Dendritic cell treated with granulocyte-macrophage colony-stimulating factor and Interleukin-4, amounts not matched to agents 40 ng/mL and 50 ng/mL, for 4 days (primary cell): ENCODE measurements at regions not wholly inside any gene's neighbourhood (a gene's known extent, or its start where the extent isn't known, plus 50 kb on each side); places are given as distances from the start of the nearest gene placed in this dataset.
"Not testable (repeated sequence)": the region's sequence is repeated elsewhere in the genome, so short reads cannot be mapped to it uniquely, and the experiment has no call there.

ENCODE experiments used
- H3K27ac Mint-ChIP-seq: one replicate; pipeline ENCODE4 v1.8.0; 2022; ENCODE audit warnings: mild to moderate bottlenecking, mixed read lengths
- H3K27me3 Mint-ChIP-seq: one replicate; pipeline ENCODE4 v1.8.0; 2022; ENCODE audit warnings: mild to moderate bottlenecking, mixed read lengths
- H3K36me3 Mint-ChIP-seq: one replicate; pipeline ENCODE4 v1.8.0; 2022; ENCODE audit warnings: low read depth, mixed read lengths
- H3K4me1 Mint-ChIP-seq: one replicate; pipeline ENCODE4 v1.8.0; 2022; ENCODE audit warnings: low read depth, mixed read lengths
- H3K4me3 Mint-ChIP-seq: one replicate; pipeline ENCODE4 v1.8.0; 2022; ENCODE audit warnings: mild to moderate bottlenecking, moderate library complexity, mixed read lengths
- H3K9me3 Mint-ChIP-seq: one replicate; pipeline ENCODE4 v1.8.0; 2022; ENCODE audit warnings: mixed read lengths
- intact Hi-C: fragments of 100-400 bp; cut with micrococcal nuclease; formaldehyde crosslinking; loops from one replicate; pipeline ENCODE4 v1.15.0; 2022

DNA sequence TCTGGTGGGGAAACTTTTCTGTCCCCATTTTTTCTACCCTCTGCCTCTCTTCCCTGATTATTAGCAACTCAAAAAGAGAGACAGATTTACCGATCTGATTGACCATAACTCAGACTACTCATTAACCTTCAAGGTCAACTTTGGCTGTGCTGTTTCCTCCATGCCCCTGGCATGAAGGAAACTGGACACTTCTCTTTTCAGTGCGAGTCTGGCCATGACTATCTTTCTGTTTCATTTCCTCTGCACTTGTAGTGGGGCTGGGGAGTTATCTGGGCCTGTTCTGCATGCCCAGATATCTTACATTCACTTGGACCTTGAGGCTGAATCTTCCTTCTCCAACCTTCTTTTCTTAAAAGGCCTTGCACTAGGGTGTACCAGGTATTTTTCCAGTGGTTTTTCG lies 76.9 kb upstream of the SLCO2A1 start:
- Mint-ChIP-seq H3K36me3 (no peaks in the 10 kb centered on the region), H3K27me3 (no peaks in the 10 kb centered on the region), H3K27ac (peak overlapping the region; percentile 28), H3K4me1 (peaks cover 14% of the 10 kb centered on the region), H3K4me3 (no peak overlapping the region), H3K9me3 (peaks cover 22% of the 10 kb centered on the region)
- intact Hi-C loops = no loop called here

GRCh38 chr3:134105876-134106556 lies 76.3 kb upstream of the SLCO2A1 start:
- H3K4me1 Mint-ChIP-seq = peaks cover 14% of the 10 kb centered on the region
- no peaks in the 10 kb centered on the region for H3K27me3 Mint-ChIP-seq
- H3K9me3 Mint-ChIP-seq = peaks cover 20% of the 10 kb centered on the region
- H3K27ac Mint-ChIP-seq = peak overlapping the region; percentile 28
- no peaks in the 10 kb centered on the region for H3K36me3 Mint-ChIP-seq
- intact Hi-C loops = no loop called here
- no peak overlapping the region for H3K4me3 Mint-ChIP-seq

DNA sequence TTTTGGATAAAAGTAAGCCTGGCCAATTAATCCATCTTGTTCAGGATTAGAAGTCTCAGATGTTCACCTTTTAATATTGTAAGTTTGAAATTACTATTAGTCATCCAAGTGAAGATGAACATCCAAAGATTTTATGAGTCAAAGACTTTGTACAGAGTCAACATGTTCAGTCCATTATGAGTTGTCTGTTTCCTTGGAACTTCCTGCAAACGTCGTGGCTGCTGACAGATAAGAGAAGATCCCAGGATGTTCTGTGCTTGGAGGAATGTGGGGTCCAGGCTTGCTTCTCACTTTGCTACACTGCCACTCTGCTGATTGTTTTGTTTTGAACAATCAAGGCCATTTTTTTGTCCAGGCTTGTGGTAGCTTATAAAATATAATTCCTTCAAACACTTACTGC lies 74.3 kb upstream of the SLCO2A1 start:
- Mint-ChIP-seq H3K27me3 (no peaks in the 10 kb centered on the region), H3K4me3 (no peak overlapping the region), H3K36me3 (no peaks in the 10 kb centered on the region), H3K27ac (peak overlapping the region; percentile 72), H3K9me3 (peaks cover 33% of the 10 kb centered on the region), H3K4me1 (peaks cover 14% of the 10 kb centered on the region)
- intact Hi-C loops = no loop called here

GRCh38 chr3:134103470-134103869 lies 73.7 kb upstream of the SLCO2A1 start:
- H3K4me3 Mint-ChIP-seq = no peak overlapping the region
- peak overlapping the region; percentile 72 for H3K27ac Mint-ChIP-seq
- intact Hi-C loops = no loop called here
- H3K36me3 Mint-ChIP-seq = no peaks in the 10 kb centered on the region
- peaks cover 39% of the 10 kb centered on the region for H3K9me3 Mint-ChIP-seq
- no peaks in the 10 kb centered on the region for H3K27me3 Mint-ChIP-seq
- peaks cover 14% of the 10 kb centered on the region for H3K4me1 Mint-ChIP-seq

GRCh38 chr3:134102976-134103375 lies 73.3 kb upstream of the SLCO2A1 start:
- Mint-ChIP-seq H3K27ac (no peak overlapping the region), H3K27me3 (no peaks in the 10 kb centered on the region), H3K36me3 (no peaks in the 10 kb centered on the region), H3K4me1 (peaks cover 14% of the 10 kb centered on the region), H3K9me3 (peaks cover 43% of the 10 kb centered on the region), H3K4me3 (no peak overlapping the region)
- intact Hi-C loops = no loop called here

DNA sequence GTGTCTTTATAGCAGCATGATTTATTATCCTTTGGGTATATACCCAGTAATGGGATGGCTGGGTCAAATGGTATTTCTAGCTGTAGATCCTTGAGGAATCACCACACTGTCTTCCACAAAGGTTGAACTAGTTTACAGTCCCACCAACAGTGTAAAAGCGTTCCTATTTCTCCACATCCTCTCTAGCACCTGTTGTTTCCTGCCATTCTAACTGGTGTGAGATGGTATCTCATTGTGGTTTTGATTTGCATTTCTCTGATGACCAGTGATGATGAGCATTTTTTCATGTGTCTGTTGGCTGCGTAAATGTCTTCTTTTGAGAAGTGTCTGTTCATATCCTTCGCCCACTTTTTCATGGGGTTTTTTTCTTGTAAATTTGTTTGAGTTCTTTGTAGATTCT lies 66.5 kb upstream of the SLCO2A1 start:
- H3K27me3 Mint-ChIP-seq, H3K4me1 Mint-ChIP-seq, H3K27ac Mint-ChIP-seq, intact Hi-C loops, H3K36me3 Mint-ChIP-seq, H3K4me3 Mint-ChIP-seq: not testable (repeated sequence)
- peaks cover 30% of the 10 kb centered on the region for H3K9me3 Mint-ChIP-seq

- H3K4me1 Mint-ChIP-seq = no peaks in the 10 kb centered on the region
- peaks cover 19% of the 10 kb centered on the region for H3K9me3 Mint-ChIP-seq
- H3K27me3 Mint-ChIP-seq = no peaks in the 10 kb centered on the region
- H3K4me3 Mint-ChIP-seq = no peak overlapping the region
- intact Hi-C loops = no loop called here
- H3K36me3 Mint-ChIP-seq = no peaks in the 10 kb centered on the region
- no peak overlapping the region for H3K27ac Mint-ChIP-seq
Observed at GRCh38 chr3:134095005-134095404, 65.3 kb upstream of the SLCO2A1 start.

GRCh38 chr3:134094491-134094890 lies 64.8 kb upstream of the SLCO2A1 start:
- Mint-ChIP-seq H3K9me3 (peaks cover 14% of the 10 kb centered on the region), H3K4me1 (no peaks in the 10 kb centered on the region), H3K4me3 (no peak overlapping the region), H3K27me3 (no peaks in the 10 kb centered on the region), H3K36me3 (no peaks in the 10 kb centered on the region), H3K27ac (no peak overlapping the region)
- intact Hi-C loops = no loop called here

DNA sequence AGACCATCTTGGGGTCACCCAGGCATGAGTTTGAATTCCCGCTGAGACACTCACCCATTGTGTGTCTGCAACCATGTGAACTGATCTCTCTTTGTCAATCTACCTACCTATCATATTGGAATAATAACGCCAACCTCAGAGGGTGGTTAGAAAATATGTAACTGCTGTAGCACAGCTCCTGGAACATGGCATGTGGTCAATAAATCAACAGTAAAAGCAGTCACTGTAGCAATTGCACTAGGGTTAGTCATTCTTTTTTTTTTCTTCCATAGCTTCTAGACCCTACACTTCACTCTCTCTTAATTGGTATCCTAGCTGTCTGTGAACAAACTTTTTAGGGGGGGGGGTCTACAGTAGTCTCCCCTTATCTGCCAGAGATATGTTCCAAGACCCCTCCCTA lies 64.2 kb upstream of the SLCO2A1 start:
- no peaks in the 10 kb centered on the region for H3K27me3 Mint-ChIP-seq
- no peak overlapping the region for H3K27ac Mint-ChIP-seq
- H3K4me1 Mint-ChIP-seq = no peaks in the 10 kb centered on the region
- H3K4me3 Mint-ChIP-seq = no peak overlapping the region
- no peaks in the 10 kb centered on the region for H3K36me3 Mint-ChIP-seq
- H3K9me3 Mint-ChIP-seq = peaks cover 9% of the 10 kb centered on the region
- intact Hi-C loops = no loop called here

- Mint-ChIP-seq H3K4me1 (no peaks in the 10 kb centered on the region), H3K4me3 (no peak overlapping the region), H3K27me3 (no peaks in the 10 kb centered on the region), H3K27ac (no peak overlapping the region), H3K9me3 (no peaks in the 10 kb centered on the region), H3K36me3 (no peaks in the 10 kb centered on the region)
- intact Hi-C loops = no loop called here
Observed at GRCh38 chr3:134092208-134092701, 62.5 kb upstream of the SLCO2A1 start.

GRCh38 chr3:134090031-134090430 lies 60.3 kb upstream of the SLCO2A1 start:
- H3K27ac Mint-ChIP-seq = no peak overlapping the region
- H3K36me3 Mint-ChIP-seq = no peaks in the 10 kb centered on the region
- no peaks in the 10 kb centered on the region for H3K27me3 Mint-ChIP-seq
- no peaks in the 10 kb centered on the region for H3K9me3 Mint-ChIP-seq
- H3K4me3 Mint-ChIP-seq = no peak overlapping the region
- H3K4me1 Mint-ChIP-seq = no peaks in the 10 kb centered on the region
- intact Hi-C loops = no loop called here

DNA sequence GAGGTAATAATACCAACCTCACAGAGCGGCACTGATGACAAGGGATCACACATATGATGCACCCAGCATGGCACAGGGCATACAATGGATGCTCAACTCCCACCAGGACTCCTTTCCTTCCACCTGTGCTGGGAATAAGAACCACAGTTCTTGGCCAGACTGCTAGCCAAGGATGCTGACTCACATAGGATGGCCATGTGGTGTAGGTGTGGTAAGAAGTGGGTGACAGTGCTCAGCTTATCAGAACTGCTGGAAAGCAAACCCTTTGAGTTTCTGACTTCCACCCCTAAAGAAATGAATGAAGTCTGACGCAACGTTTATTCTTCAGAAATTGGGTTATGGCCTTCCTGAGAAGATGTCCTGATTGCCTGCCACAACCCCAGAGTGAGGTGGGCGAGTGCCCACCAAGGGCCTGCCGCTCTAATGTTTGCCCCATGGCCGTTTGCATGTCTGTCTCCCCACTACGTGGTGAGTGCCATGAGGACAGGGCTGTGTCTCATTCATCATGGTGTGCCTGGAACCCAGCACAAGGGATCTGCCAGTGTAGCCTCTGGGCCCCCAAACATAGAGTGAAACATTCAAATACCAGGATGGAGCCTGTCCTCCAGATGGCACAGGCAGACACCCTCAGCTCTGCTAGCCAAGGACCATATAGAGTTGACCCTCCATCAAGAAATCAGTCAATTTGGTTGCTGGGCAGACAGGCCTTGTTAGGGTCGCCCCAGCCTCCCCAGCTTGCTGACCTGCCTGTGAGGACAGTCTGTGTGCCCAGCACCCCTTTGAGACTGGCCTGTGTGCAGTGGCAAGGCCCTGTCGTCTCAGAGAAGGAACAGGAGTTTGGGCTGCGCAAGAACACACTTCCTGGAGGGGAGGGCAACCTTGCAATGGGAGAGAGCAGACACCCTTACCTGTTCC lies 57.6 kb upstream of the SLCO2A1 start:
- Mint-ChIP-seq H3K27me3 (no peaks in the 10 kb centered on the region), H3K9me3 (no peaks in the 10 kb centered on the region), H3K4me1 (no peaks in the 10 kb centered on the region), H3K27ac (no peak overlapping the region), H3K36me3 (no peaks in the 10 kb centered on the region), H3K4me3 (no peak overlapping the region)
- intact Hi-C loops = no loop called here

- H3K4me1 Mint-ChIP-seq = no peaks in the 10 kb centered on the region
- H3K4me3 Mint-ChIP-seq = no peak overlapping the region
- H3K9me3 Mint-ChIP-seq = no peaks in the 10 kb centered on the region
- intact Hi-C loops = no loop called here
- H3K36me3 Mint-ChIP-seq = no peaks in the 10 kb centered on the region
- no peaks in the 10 kb centered on the region for H3K27me3 Mint-ChIP-seq
- H3K27ac Mint-ChIP-seq = no peak overlapping the region
Observed at GRCh38 chr3:134086616-134087015, 56.9 kb upstream of the SLCO2A1 start.

DNA sequence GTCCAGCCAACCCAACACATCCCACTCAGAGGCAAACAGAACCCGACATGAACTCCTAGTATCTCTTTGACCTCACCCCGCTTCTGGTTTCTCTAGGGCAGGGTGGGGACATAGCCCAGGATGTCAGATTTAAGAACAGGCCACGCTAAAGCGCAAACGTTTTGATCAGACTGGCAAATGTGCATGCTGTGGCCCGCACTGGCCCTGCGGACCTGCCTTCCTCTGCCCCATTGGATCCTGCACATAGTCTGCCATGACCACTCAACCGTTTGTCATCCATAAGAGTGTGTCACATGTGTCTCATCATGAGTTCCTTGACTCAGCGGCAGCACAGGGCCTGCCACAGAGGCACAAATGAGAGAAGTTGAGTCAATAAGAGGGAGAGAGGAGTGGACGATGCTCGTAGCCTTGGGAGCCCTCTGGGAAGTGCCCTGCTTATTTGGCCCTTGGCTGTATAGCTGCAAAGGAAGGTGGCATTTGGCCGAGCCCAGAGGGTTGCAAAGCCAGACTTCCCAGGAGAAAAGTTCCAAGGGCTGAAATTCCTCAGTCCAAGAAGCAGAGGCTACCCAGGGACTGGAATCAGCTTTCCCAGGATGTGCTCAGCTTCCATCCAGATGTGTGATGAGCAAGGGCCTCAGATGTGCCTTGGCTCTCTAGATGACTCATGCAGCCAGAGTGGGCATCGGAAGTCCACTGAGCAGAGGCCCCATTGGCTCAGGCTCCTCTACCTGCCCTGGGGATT lies 55.5 kb upstream of the SLCO2A1 start:
- intact Hi-C loops = no loop called here

More for the DNA sequence above, 55.5 kb upstream of the SLCO2A1 start:
- H3K9me3 Mint-ChIP-seq = no peaks in the 10 kb centered on the region
- no peaks in the 10 kb centered on the region for H3K27me3 Mint-ChIP-seq
- no peak overlapping the region for H3K4me3 Mint-ChIP-seq
- H3K4me1 Mint-ChIP-seq = no peaks in the 10 kb centered on the region
- H3K27ac Mint-ChIP-seq = no peak overlapping the region
- H3K36me3 Mint-ChIP-seq = no peaks in the 10 kb centered on the region
